ENCODE measurements at regions not wholly inside any gene's neighbourhood (a gene's known extent, or its start where the extent isn't known, plus 50 kb on each side); places are given as distances from the start of the nearest gene placed in this dataset.

- no peak for TF ChIP-seq CTCF (IDR thresholded peaks at IDR 0.05; ENCODE audit: partially characterized antibody, unreplicated experiment)
These were observed 223.0 kb upstream of the LRFN2 start for GRCh38 chr6:40810171-40810570.

GRCh38 chr6:40809627-40810026 is 222.5 kb upstream of the LRFN2 start:
- H3K36me3 Mint-ChIP-seq (ENCODE audit: unreplicated experiment), result no peaks in the 10 kb centered on the region
- H3K4me1 Mint-ChIP-seq (ENCODE audit: low read depth, unreplicated experiment), result peaks cover 2% of the 10 kb centered on the region
- H3K4me3 Mint-ChIP-seq (ENCODE audit: unreplicated experiment), result no peak overlapping the region
- no peak for TF ChIP-seq CTCF (IDR thresholded peaks at IDR 0.05; ENCODE audit: partially characterized antibody, unreplicated experiment)
- no peak for DNase-seq
- no peaks in the 10 kb centered on the region for H3K27me3 Mint-ChIP-seq (ENCODE audit: unreplicated experiment)
- H3K9me3 Mint-ChIP-seq (ENCODE audit: unreplicated experiment), result peaks cover 2% of the 10 kb centered on the region
- no peak overlapping the region for H3K27ac Mint-ChIP-seq (ENCODE audit: unreplicated experiment)

More at GRCh38 chr6:40810171-40810570, 223.0 kb upstream of the LRFN2 start:
- H3K36me3 Mint-ChIP-seq (ENCODE audit: unreplicated experiment), result no peaks in the 10 kb centered on the region
- no peak overlapping the region for H3K4me3 Mint-ChIP-seq (ENCODE audit: unreplicated experiment)
- H3K27ac Mint-ChIP-seq (ENCODE audit: unreplicated experiment), result no peak overlapping the region
- peaks cover 2% of the 10 kb centered on the region for H3K4me1 Mint-ChIP-seq (ENCODE audit: low read depth, unreplicated experiment)
- peaks cover 2% of the 10 kb centered on the region for H3K9me3 Mint-ChIP-seq (ENCODE audit: unreplicated experiment)
- no peak for DNase-seq
- H3K27me3 Mint-ChIP-seq (ENCODE audit: unreplicated experiment), result no peaks in the 10 kb centered on the region

- no peaks in the 10 kb centered on the region for H3K36me3 Mint-ChIP-seq (ENCODE audit: unreplicated experiment)
- H3K27ac Mint-ChIP-seq (ENCODE audit: unreplicated experiment), result no peak overlapping the region
- no peak for TF ChIP-seq CTCF (IDR thresholded peaks at IDR 0.05; ENCODE audit: partially characterized antibody, unreplicated experiment)
- no peaks in the 10 kb centered on the region for H3K9me3 Mint-ChIP-seq (ENCODE audit: unreplicated experiment)
- H3K27me3 Mint-ChIP-seq (ENCODE audit: unreplicated experiment), result no peaks in the 10 kb centered on the region
- no peak for DNase-seq
- peaks cover 2% of the 10 kb centered on the region for H3K4me1 Mint-ChIP-seq (ENCODE audit: low read depth, unreplicated experiment)
- no peak overlapping the region for H3K4me3 Mint-ChIP-seq (ENCODE audit: unreplicated experiment)
These were observed 220.3 kb upstream of the LRFN2 start for GRCh38 chr6:40807484-40807883.

- H3K4me1 Mint-ChIP-seq (ENCODE audit: low read depth, unreplicated experiment), result peaks cover 2% of the 10 kb centered on the region
- no peaks in the 10 kb centered on the region for H3K36me3 Mint-ChIP-seq (ENCODE audit: unreplicated experiment)
- no peak for DNase-seq
- peaks cover 2% of the 10 kb centered on the region for H3K27me3 Mint-ChIP-seq (ENCODE audit: unreplicated experiment)
- H3K9me3 Mint-ChIP-seq (ENCODE audit: unreplicated experiment), result no peaks in the 10 kb centered on the region
- peak overlapping the region; percentile 5 for H3K27ac Mint-ChIP-seq (ENCODE audit: unreplicated experiment)
- no peak for TF ChIP-seq CTCF (IDR thresholded peaks at IDR 0.05; ENCODE audit: partially characterized antibody, unreplicated experiment)
- no peak overlapping the region for H3K4me3 Mint-ChIP-seq (ENCODE audit: unreplicated experiment)
These were observed 219.2 kb upstream of the LRFN2 start for GRCh38 chr6:40806256-40806864.

- peaks cover 2% of the 10 kb centered on the region for H3K4me1 Mint-ChIP-seq (ENCODE audit: low read depth, unreplicated experiment)
- H3K9me3 Mint-ChIP-seq (ENCODE audit: unreplicated experiment), result no peaks in the 10 kb centered on the region
- TF ChIP-seq CTCF (IDR thresholded peaks at IDR 0.05; ENCODE audit: partially characterized antibody, unreplicated experiment), result no peak
- no peak overlapping the region for H3K4me3 Mint-ChIP-seq (ENCODE audit: unreplicated experiment)
- H3K27me3 Mint-ChIP-seq (ENCODE audit: unreplicated experiment), result peaks cover 2% of the 10 kb centered on the region
- DNase-seq, result no peak
- no peak overlapping the region for H3K27ac Mint-ChIP-seq (ENCODE audit: unreplicated experiment)
- no peaks in the 10 kb centered on the region for H3K36me3 Mint-ChIP-seq (ENCODE audit: unreplicated experiment)
These were observed 218.2 kb upstream of the LRFN2 start for GRCh38 chr6:40805336-40805735.

Data from glutamatergic neuron (in vitro differentiated cells).